Activated CD4-positive, CD25-positive, alpha-beta regulatory T cell treated with anti-CD3 and anti-CD28 coated beads, Interleukin-2, amount 50 U/mL, for 72 hours (primary cell): ENCODE measurements at regions not wholly inside any gene's neighbourhood (a gene's known extent, or its start where the extent isn't known, plus 50 kb on each side); places are given as distances from the start of the nearest gene placed in this dataset.
"Not testable (repeated sequence)": the region's sequence is repeated elsewhere in the genome, so short reads cannot be mapped to it uniquely, and the experiment has no call there.

Experiments used
- DNase-seq: peaks from one replicate; pipeline ENCODE4 v3.0.0; 2021

- no peak for DNase-seq
These were observed 1241.4 kb upstream of the TMEM132C start for GRCh38 chr12:127025545-127025944.

- no peak for DNase-seq
These were observed 1231.7 kb upstream of the TMEM132C start for GRCh38 chr12:127035011-127035879.

- DNase-seq: no peak
These were observed 1228.8 kb upstream of the TMEM132C start for GRCh38 chr12:127038152-127038551.

- no peak for DNase-seq
These were observed 1228.2 kb upstream of the TMEM132C start for GRCh38 chr12:127038761-127039160.

- no peak for DNase-seq
These were observed 1224.9 kb upstream of the TMEM132C start for GRCh38 chr12:127041985-127042625.

DNA sequence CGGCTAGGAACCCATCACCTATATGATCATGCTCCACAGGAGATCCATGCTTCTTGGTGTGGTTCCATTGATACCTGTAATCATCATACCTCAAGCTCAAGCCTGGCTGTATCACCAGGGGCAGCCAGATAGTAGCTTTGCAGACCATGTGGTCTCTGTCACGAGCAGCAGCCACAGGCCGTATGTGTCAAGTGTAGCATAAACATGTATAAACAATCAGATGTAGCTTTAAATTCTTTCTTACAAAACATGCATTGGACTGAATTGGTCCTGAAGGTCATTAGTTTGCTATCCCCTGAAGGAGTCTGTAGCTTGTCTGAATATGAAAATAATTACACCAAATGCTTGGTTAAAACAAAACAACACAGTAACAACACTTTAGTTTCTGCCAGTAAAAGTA, 1223.2 kb upstream of the TMEM132C start:
- no peak for DNase-seq

- no peak for DNase-seq
These were observed 1222.1 kb upstream of the TMEM132C start for GRCh38 chr12:127044836-127045235.

DNA sequence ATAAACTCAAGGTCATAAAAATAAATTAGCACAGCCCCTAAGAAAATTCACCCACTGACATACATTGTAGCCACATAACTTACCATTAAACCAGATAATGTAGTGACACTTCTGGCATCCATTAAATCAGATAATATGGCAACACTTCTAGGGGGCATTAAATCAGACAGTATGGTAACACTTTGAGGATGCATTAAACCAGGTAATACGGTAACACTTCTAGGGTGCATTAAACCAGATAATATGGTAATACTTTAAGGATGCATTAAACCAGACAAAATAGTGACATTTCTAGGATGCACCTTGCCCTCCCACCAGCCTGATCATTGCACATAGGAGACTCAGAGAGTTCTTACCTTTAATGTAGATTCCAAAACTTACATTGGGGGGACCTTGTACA, 1220.5 kb upstream of the TMEM132C start:
- DNase-seq: no peak

GRCh38 chr12:127048057-127048456, 1218.9 kb upstream of the TMEM132C start:
- DNase-seq: no peak

GRCh38 chr12:127048525-127048924, 1218.4 kb upstream of the TMEM132C start:
- not testable (repeated sequence) for DNase-seq

GRCh38 chr12:127051139-127051538, 1215.8 kb upstream of the TMEM132C start:
- no peak for DNase-seq

DNA sequence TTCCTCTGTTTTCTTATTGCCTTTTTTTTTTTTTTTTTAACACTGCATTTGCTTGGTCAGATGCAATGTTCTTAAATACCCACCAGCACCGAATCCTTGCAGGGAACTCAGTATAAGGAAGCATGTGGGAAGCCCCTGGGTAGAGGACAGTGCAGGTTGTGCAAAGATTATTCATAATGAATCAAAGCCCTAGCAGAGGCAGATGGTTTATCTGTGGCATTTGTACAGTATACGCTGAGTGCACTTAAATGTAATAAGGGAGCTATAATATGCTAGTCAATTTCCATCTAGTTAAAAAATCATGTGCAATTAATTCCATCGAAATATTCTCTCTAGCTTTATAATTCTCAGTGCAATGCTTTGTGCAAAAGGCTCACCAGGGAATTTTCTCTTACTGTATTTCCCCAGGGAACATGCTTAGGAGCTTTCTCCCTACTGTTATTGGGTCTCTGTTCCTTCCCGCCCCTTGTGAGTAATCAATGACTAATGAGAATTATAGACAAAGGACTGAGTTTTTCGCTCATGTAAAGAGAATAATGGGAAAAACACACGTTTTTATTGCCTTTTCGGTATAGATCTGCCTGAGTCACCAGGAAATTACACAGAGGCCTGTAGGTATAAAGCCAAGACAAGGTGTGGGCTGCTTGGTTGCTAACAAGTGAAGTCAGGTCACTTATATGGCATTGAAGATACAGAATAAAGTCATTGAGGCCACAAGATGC, 1214.3 kb upstream of the TMEM132C start:
- DNase-seq: no peak

DNA sequence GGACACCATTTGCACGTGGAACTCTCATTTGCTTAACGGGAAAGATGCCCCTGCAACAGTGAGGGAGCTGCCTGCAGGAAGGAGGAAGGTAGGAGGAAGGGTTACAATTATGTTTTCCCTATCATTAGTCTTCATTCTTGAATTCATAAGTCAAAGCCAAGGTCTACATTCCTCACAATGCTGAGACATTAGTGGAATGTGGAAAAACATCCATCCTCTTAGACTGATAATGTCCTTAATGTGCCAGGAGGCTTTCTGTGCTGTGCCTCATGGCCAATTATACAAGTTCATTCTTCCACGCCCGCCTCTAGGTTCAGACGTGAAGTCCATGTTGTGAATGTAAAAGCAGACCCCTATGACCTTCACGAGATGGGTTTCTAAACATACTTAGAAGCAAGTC, 1212.4 kb upstream of the TMEM132C start:
- DNase-seq: no peak

DNA sequence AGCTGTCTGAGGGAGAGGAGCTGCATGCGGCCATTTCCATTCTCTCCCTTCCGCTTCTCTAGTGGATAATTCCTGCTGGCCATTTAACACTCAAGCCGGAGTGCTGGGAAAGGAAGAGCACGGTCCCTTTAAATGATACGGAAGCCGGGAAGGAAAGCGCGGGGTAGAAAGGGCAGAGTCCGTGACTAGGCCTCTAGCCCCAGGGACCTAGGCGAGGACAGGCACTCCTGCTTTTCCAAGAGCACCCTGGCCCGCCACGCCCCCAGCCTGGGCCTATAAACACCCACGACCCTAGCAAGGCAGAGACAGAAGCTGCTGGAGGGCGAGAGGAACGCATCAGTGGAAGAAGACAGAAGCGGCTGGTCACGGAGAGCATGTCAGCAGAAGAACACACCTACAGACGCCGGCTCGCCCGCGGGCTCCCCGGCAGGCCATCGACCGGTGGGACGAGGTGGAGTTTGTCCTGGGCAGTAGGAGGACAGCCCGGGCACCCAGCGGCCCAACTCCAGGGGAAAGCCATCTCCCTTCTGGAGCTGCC, 1206.6 kb upstream of the TMEM132C start:
- DNase-seq: no peak

GRCh38 chr12:127060933-127061332, 1206.0 kb upstream of the TMEM132C start:
- DNase-seq: no peak

- no peak for DNase-seq
These were observed 1203.5 kb upstream of the TMEM132C start for GRCh38 chr12:127063339-127064072.

GRCh38 chr12:127064207-127064606, 1202.8 kb upstream of the TMEM132C start:
- DNase-seq: no peak

DNA sequence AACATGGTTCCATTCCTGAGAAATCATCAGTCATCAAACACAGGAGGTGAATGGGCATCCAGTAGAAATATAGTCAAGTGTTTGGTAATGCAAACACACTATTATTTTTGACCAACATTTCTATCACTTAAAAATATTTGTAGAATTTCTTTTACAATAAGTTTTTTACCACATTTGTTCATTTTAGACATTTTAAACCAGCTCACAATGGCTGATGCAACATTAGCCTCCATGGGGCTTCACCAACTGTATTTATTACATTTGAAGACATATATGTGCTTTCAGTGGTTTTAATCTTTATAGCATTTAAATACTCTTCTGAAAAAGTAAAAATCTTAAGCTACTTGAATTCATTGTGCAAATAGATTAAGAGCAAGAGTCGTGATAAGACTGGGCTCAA, 1201.4 kb upstream of the TMEM132C start:
- no peak for DNase-seq

GRCh38 chr12:127070515-127071157, 1196.3 kb upstream of the TMEM132C start:
- no peak for DNase-seq

DNA sequence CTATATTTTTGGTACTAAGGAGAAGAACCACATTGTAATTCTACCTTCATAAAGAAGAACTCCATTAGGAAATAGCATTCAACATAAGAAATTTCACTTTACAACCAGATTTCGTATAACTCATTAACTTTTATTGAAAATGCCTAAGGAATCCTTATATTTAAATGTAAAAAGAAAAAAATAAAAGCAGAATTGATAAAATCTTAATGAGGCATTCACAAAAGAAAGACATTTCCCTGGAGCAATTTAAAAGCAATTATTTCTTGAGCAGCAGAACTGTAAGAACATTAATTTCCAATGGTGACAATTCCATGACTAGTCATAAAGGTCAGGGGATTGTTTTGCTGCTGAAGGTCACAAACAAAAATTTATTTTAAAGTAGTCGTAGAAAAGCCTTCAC, 1192.8 kb upstream of the TMEM132C start:
- no peak for DNase-seq

DNA sequence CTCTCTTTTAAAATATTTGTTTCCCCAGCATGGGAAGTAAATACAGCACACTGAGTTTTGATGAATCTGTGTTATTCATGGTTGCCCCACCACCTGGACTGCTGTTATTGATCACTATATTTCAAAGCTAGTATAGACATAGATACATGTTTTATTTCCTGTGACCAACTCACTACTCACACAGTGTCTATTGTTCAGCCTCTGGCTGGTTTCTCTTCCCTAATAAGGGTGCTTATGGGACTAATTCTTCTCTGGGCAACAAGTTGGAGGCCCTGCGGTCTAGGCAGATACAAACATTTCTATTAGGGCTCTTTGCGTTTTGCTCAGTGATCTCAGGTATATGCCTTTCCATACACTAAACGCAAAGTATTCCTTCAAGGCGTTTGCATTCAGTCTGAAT, 1191.0 kb upstream of the TMEM132C start:
- DNase-seq: no peak
